Loucy (cell line): ENCODE measurements at regions not wholly inside any gene's neighbourhood (a gene's known extent, or its start where the extent isn't known, plus 50 kb on each side); places are given as distances from the start of the nearest gene placed in this dataset.

Experiments used
- H2AFZ ChIP-seq: fragments of 200-600 bp; sonication (generic); 2 replicates; pipeline ENCODE4 v1.6.0; 2016; ENCODE audit warnings: antibody characterized with exemption, mild to moderate bottlenecking, low read length, moderate library complexity
- H3F3A ChIP-seq: fragments of 200-600 bp; 2 replicates; pipeline ENCODE4 v1.6.0; 2016; ENCODE audit warnings: antibody characterized with exemption, low read depth, mild to moderate bottlenecking
- H3K27me3 ChIP-seq: fragments of 200-600 bp; sonication (generic); 2 replicates; pipeline ENCODE4 v1.6.1; 2014; ENCODE audit warnings: low read length, mild to moderate bottlenecking; ENCODE audit not compliant: insufficient read depth, poor library complexity, severe bottlenecking
- H3K36me3 ChIP-seq: fragments of 200-600 bp; sonication (generic); 2 replicates; pipeline ENCODE4 v1.6.1; 2016; ENCODE audit warnings: low read length; ENCODE audit not compliant: insufficient read depth
- H3K4me1 ChIP-seq: fragments of 200-600 bp; sonication (generic); 2 replicates; pipeline ENCODE4 v1.5.1; 2014; ENCODE audit warnings: low read length, mild to moderate bottlenecking; ENCODE audit not compliant: insufficient read depth, poor library complexity, severe bottlenecking
- H3K4me2 ChIP-seq: fragments of 200-600 bp; sonication (generic); 2 replicates; pipeline ENCODE4 v1.6.0; 2014; ENCODE audit warnings: antibody characterized with exemption, low read length, low read depth, mild to moderate bottlenecking; ENCODE audit not compliant: poor library complexity, severe bottlenecking
- H3K4me3 ChIP-seq: fragments of 200-600 bp; sonication (generic); 2 replicates; pipeline ENCODE4 v1.5.1; 2014; ENCODE audit warnings: low read length, mild to moderate bottlenecking, mixed read lengths; ENCODE audit not compliant: poor library complexity, severe bottlenecking
- H3K79me2 ChIP-seq: fragments of 200-600 bp; sonication (generic); 2 replicates; pipeline ENCODE4 v1.6.1; 2014; ENCODE audit warnings: low read length; ENCODE audit not compliant: insufficient read depth
- H3K9ac ChIP-seq: fragments of 200-600 bp; sonication (generic); 2 replicates; pipeline ENCODE4 v1.6.0; 2014; ENCODE audit warnings: mild to moderate bottlenecking, low read depth, low read length, moderate library complexity; ENCODE audit not compliant: poor library complexity, severe bottlenecking
- H3K9me2 ChIP-seq: fragments of 200-600 bp; sonication (generic); replicated peaks from 2 replicates; pipeline ENCODE4 v1.6.1; 2016; ENCODE audit warnings: low read depth, low read length, mixed read lengths
- H3K9me3 ChIP-seq: fragments of 200-600 bp; sonication (generic); 2 replicates; pipeline ENCODE4 v1.6.1; 2014; ENCODE audit warnings: mild to moderate bottlenecking, antibody characterized with exemption, low read length, low read depth; ENCODE audit not compliant: insufficient read depth
- H4K20me1 ChIP-seq: fragments of 200-600 bp; sonication (generic); 2 replicates; pipeline ENCODE4 v1.6.0; 2014; ENCODE audit warnings: antibody characterized with exemption, low read length, mild to moderate bottlenecking; ENCODE audit not compliant: insufficient read depth, poor library complexity, severe bottlenecking
- CTCF ChIP-seq: fragments of 200-600 bp; sonication (generic); conservative IDR thresholded peaks from 2 replicates; pipeline ENCODE4 v1.5.1; 2014; ENCODE audit warnings: mild to moderate bottlenecking, antibody characterized with exemption, low read length
- EZH2phosphoT487 ChIP-seq: fragments of 200-600 bp; IDR thresholded peaks from 2 replicates; pipeline ENCODE4 v1.6.1; 2018; ENCODE audit warnings: antibody characterized with exemption, mild to moderate bottlenecking, moderate library complexity, borderline replicate concordance

GRCh38 chr7:156025675-156026074 lies 213.4 kb upstream of the SHH start:
- Histone ChIP-seq H2AFZ (no peak overlapping the region), H3K36me3 (no peaks in the 10 kb centered on the region), H4K20me1 (no peaks in the 10 kb centered on the region), H3K4me2 (no peak overlapping the region), H3K4me1 (no peaks in the 10 kb centered on the region), H3K4me3 (no peak overlapping the region), H3K79me2 (no peaks in the 10 kb centered on the region), H3K9me2 (no peaks in the 10 kb centered on the region), H3K9me3 (peaks cover 3% of the 10 kb centered on the region; the same call in 1 of the 2 replicates), H3K27me3 (no peaks in the 10 kb centered on the region), H3K9ac (no peak overlapping the region), H3F3A (no peaks in the 10 kb centered on the region)
- TF ChIP-seq EZH2phosphoT487 (no peak), CTCF (no peak)

GRCh38 chr7:156024201-156024600 lies 211.9 kb upstream of the SHH start:
- Histone ChIP-seq H3K27me3 (no peaks in the 10 kb centered on the region), H3K4me2 (no peak overlapping the region), H2AFZ (no peak overlapping the region), H3K4me3 (no peak overlapping the region), H3K79me2 (no peaks in the 10 kb centered on the region), H3K36me3 (no peaks in the 10 kb centered on the region), H3K9ac (no peak overlapping the region), H3K9me3 (peaks cover 7% of the 10 kb centered on the region; the same call in 1 of the 2 replicates), H3K4me1 (no peaks in the 10 kb centered on the region), H3F3A (no peaks in the 10 kb centered on the region), H3K9me2 (no peaks in the 10 kb centered on the region), H4K20me1 (no peaks in the 10 kb centered on the region)
- TF ChIP-seq CTCF (no peak), EZH2phosphoT487 (no peak)

DNA sequence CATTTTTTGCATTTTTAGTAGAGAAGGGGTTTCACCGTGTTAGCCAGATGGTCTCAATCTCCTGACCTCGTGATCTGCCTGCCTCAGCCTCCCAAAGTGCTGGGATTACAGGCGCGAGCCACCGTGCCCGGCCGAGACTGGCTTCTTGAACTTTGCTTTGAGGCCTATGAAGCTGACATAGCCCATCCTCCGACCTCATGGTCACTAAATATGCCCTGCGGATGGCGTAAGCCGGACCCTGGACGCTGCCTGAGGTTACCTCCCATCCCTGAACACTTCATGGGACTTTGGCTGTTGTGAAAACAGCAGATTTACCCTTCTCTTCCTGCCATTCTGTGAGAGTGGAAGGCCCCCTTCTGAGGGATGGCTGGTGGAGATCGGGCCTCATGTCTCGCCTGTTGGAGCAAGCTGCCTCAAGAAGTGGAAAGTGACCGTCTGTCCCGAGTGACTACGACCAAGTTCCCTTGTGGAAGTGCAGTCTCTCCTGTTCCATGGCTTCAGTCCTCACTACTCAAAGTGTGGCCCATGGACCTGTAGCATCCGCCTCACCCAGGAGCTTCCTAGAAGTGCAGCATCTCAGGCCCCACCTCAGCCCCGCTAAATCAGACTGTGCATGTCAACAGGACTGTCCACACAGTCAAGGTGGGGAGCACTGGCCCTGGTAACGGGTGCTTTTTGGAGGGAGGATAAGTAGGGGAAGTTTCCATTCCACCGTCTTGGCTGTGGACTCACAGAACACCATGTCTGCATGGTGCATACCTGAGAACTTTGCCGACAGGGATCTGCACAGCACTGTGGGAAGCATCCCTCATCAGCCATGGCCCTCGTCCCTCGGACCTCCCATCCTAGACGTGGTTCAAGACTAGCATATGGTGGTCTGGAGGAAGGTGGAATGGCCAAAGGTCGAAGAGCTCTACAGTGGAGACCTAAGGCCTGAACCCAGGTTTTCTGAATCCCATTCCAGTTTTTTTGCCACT lies 210.5 kb upstream of the SHH start:
- Histone ChIP-seq H2AFZ (no peak overlapping the region), H4K20me1 (no peaks in the 10 kb centered on the region), H3K79me2 (no peaks in the 10 kb centered on the region), H3K9ac (no peak overlapping the region), H3K9me2 (no peaks in the 10 kb centered on the region), H3F3A (no peaks in the 10 kb centered on the region), H3K36me3 (no peaks in the 10 kb centered on the region), H3K4me1 (no peaks in the 10 kb centered on the region), H3K9me3 (peaks cover 7% of the 10 kb centered on the region; the same call in 1 of the 2 replicates), H3K4me3 (no peak overlapping the region), H3K4me2 (no peak overlapping the region), H3K27me3 (no peaks in the 10 kb centered on the region)
- no peak for TF ChIP-seq CTCF
- TF ChIP-seq EZH2phosphoT487 = no peak
